HepG2 (cell line): ENCODE measurements at regions not wholly inside any gene's neighbourhood (a gene's known extent, or its start where the extent isn't known, plus 50 kb on each side); places are given as distances from the start of the nearest gene placed in this dataset.

Experiments used
- ATAC-seq: fragments of 200-7000 bp; cut with Tn5 transposase; 3 replicates; pipeline ENCODE4 v1.9.1; 2020; ENCODE audit warnings: mild to moderate bottlenecking, moderate library complexity
- BruUV-seq: library from RNA; stranded (reverse); fragments of 400-500 nt; replicated peaks from 2 replicates; lab custom pipeline; 2021; lab: Mats Ljungman, UMichigan
- CTCF ChIA-PET: fragments of 300-600 bp; formaldehyde crosslinking; extraction: SDS; loops from one replicate; lab custom pipeline; 2021; ENCODE audit warnings: low total read pairs, inconsistent platforms, low intra/inter-chr PET ratio; lab: Yijun Ruan, JAX
- POLR2A ChIA-PET: fragments of 350-600 bp; sonication (Branson Sonifier 250); formaldehyde crosslinking; loops from one replicate; lab custom pipeline; 2020; ENCODE audit warnings: antibody characterized with exemption, inconsistent platforms; lab: Yijun Ruan, JAX
- DNase-seq: peaks from one replicate; pipeline ENCODE4 v3.0.0-alpha.2; 2015; ENCODE audit warnings: low spot score
- FAIRE-seq: peaks from 3 replicates; lab custom pipeline; 2011; peaks lifted over from hg19 to GRCh38; lab: Jason Lieb, UNC
- H2AFZ ChIP-seq: one replicate; pipeline ENCODE4 v1.6.1; 2011; ENCODE audit warnings: low read length, inconsistent platforms
- H3K27ac ChIP-seq: fragments of 300-600 bp; 3 replicates; pipeline ENCODE4 v1.8.0; 2011; ENCODE audit warnings: mixed run types, mild to moderate bottlenecking, mixed read lengths, low read length, inconsistent platforms; ENCODE audit not compliant: insufficient read depth; ENCODE audit errors: extremely low read length
- H3K27me3 ChIP-seq, 2 experiments: fragments of 200-600 bp in 1 of 2; 2 replicates in 1 of 2; 3 replicates in 1 of 2; pipeline versions ENCODE4 v1.6.0 to v1.8.0; 2011; ENCODE audit warnings: low read length in 2 of 2, mild to moderate bottlenecking in 2 of 2, moderate library complexity in 2 of 2, inconsistent platforms in 1 of 2; ENCODE audit not compliant: insufficient read depth in 2 of 2, control insufficient read depth in 1 of 2
- H3K36me3 ChIP-seq, 2 experiments: fragments of 200-600 bp in 1 of 2; replicated peaks in 1 of 2; 2 replicates in 1 of 2; 3 replicates in 1 of 2; pipeline versions ENCODE4 v1.5.1 to v1.8.0; 2011; ENCODE audit warnings: low read length in 2 of 2, inconsistent platforms in 1 of 2; ENCODE audit not compliant: insufficient read depth in 2 of 2, control insufficient read depth in 1 of 2
- H3K4me1 ChIP-seq: 2 replicates; pipeline ENCODE4 v1.5.1; 2012; ENCODE audit warnings: low read length, inconsistent platforms; ENCODE audit not compliant: insufficient read depth
- H3K4me2 ChIP-seq: 2 replicates; pipeline ENCODE4 v1.6.0; 2011; ENCODE audit warnings: low read depth, low read length, inconsistent platforms
- H3K4me3 ChIP-seq, 3 experiments: fragments of 200-600 bp in 1 of 3; sonication (generic), shearing (Covaris generic) in 1 of 3; replicated peaks in 1 of 3; 2 replicates each; pipeline ENCODE4 v1.5.1; 2011 to 2016; ENCODE audit warnings: low read length in 3 of 3, inconsistent platforms in 2 of 3, low read depth in 2 of 3, mild to moderate bottlenecking in 2 of 3, control low read depth in 1 of 3, mixed read lengths in 1 of 3; ENCODE audit not compliant: insufficient read depth in 1 of 3
- H3K79me2 ChIP-seq: one replicate; pipeline ENCODE4 v1.6.1; 2011; ENCODE audit warnings: low read length, inconsistent platforms; ENCODE audit not compliant: insufficient read depth
- H3K9ac ChIP-seq: 2 replicates; pipeline ENCODE4 v1.6.0; 2011; ENCODE audit warnings: mild to moderate bottlenecking, low read depth, low read length, inconsistent platforms; ENCODE audit not compliant: insufficient read depth
- H3K9me3 ChIP-seq: 2 replicates; pipeline ENCODE4 v1.5.1; 2012; ENCODE audit warnings: mild to moderate bottlenecking, low read length
- H4K20me1 ChIP-seq: 2 replicates; pipeline ENCODE4 v1.6.0; 2011; ENCODE audit warnings: inconsistent platforms, mild to moderate bottlenecking, low read length, moderate library complexity; ENCODE audit not compliant: insufficient read depth
- CBX2 ChIP-seq, 2 experiments: fragments of 200-600 bp in 1 of 2; sonication (generic); formaldehyde crosslinking in 1 of 2; IDR thresholded peaks; 2 replicates each; pipeline versions ENCODE4 v1.7.0 to v1.8.1; 2018 to 2022; ENCODE audit warnings: low read depth in 2 of 2, low read length in 1 of 2, mild to moderate bottlenecking in 1 of 2, missing genetic modification reagents in 1 of 2
- ELF4 ChIP-seq: sonication (generic); formaldehyde crosslinking; IDR thresholded peaks from 2 replicates; pipeline ENCODE4 v1.5.0; 2020; ENCODE audit warnings: missing genetic modification reagents, mild to moderate bottlenecking, moderate library complexity, borderline replicate concordance
- NFYB ChIP-seq: sonication (generic); formaldehyde crosslinking; IDR thresholded peaks from 2 replicates; pipeline ENCODE4 v1.4.0; 2020; ENCODE audit warnings: missing genetic modification reagents
- NFYC ChIP-seq: IDR thresholded peaks from 2 replicates; pipeline ENCODE4 v1.6.1; 2016; ENCODE audit warnings: missing genetic modification reagents, missing compliant biosample characterization
- WGBS: methylation state at CpG from one replicate; pipeline ENCODE4 v1.1.6; 2017; ENCODE audit warnings: low lambda C conversion rate; 5-methylcytosine and 5-hydroxymethylcytosine counted together
- in situ Hi-C: cut with HindIII; loops from 2 replicates; pipeline ENCODE4 v1.10.0; 2017; ENCODE audit warnings: low pct_unique_long_range_greater_than_20kb; ENCODE audit not compliant: extremely low pct_ligation_motif_present
- intact Hi-C: fragments of 100-400 bp; cut with micrococcal nuclease; formaldehyde crosslinking; loops from one replicate; pipeline ENCODE4 v1.10.0; 2022; ENCODE audit not compliant: unreplicated experiment
- TF ChIP-seq, protein P1 (sequence below): IDR thresholded peaks from 2 replicates; pipeline ENCODE4 v1.6.1; 2018; ENCODE audit warnings: missing genetic modification reagents, mild to moderate bottlenecking, missing compliant biosample characterization
- TF ChIP-seq, protein P2 (sequence below): sonication (generic); formaldehyde crosslinking; IDR thresholded peaks from 2 replicates; pipeline ENCODE4 v1.4.0; 2020; ENCODE audit warnings: missing genetic modification reagents
- TF ChIP-seq, protein P3 (sequence below): sonication (generic); formaldehyde crosslinking; IDR thresholded peaks from 2 replicates; pipeline ENCODE4 v1.4.0; 2020; ENCODE audit warnings: missing genetic modification reagents
- TF ChIP-seq, protein P4 (sequence below): IDR thresholded peaks from 2 replicates; pipeline ENCODE4 v1.6.1; 2016; ENCODE audit warnings: missing compliant biosample characterization, missing genetic modification reagents, borderline replicate concordance
- TF ChIP-seq, protein P5 (sequence below): sonication (generic); formaldehyde crosslinking; IDR thresholded peaks from 2 replicates; pipeline ENCODE4 v1.4.0; 2020; ENCODE audit warnings: missing genetic modification reagents, mild to moderate bottlenecking, borderline replicate concordance
- TF ChIP-seq, protein P6 (sequence below): sonication (generic); formaldehyde crosslinking; IDR thresholded peaks from 2 replicates; pipeline ENCODE4 v1.8.1; 2023; ENCODE audit warnings: mild to moderate bottlenecking, missing genetic modification reagents

DNA sequence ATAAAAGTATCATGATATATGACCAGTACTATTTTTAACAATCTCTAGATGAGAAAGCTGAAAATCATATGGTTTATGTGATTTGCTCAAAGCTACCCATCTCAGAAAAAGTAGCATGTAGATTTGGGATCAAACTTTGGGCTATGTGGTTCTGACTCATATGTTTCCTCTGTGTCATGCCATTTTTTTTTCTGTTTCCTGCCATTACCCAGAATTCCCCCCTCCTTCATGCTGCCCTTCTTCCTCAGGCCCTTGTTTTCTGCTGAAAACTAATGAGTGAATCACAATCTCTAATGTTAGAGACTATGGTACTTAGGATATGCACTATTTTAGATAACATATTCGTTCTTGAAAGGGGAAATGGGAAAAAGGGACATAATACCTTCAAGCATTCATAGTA, 80.7 kb downstream of the JRKL start:
- BruUV-seq = no TSS peak
- Histone ChIP-seq H3K9me3 (no peaks in the 10 kb centered on the region), H4K20me1 (no peaks in the 10 kb centered on the region), H2AFZ (no peak overlapping the region), H3K27ac (no peak overlapping the region), H3K27me3 (no peaks in the 10 kb centered on the region), H3K36me3 (no peaks in the 10 kb centered on the region), H3K4me3 (no peak overlapping the region), H3K4me2 (no peak overlapping the region), H3K4me1 (no peaks in the 10 kb centered on the region), H3K9ac (no peak overlapping the region), H3K79me2 (no peaks in the 10 kb centered on the region)
- WGBS = 0% methylated on average over 1 of the region's 1 CpG
- TF ChIP-seq ELF4 (CRISPR knock-in tag) = no peak
- no peak for TF ChIP-seq CBX2 (IDR thresholded peaks at IDR 0.05; ENCODE audit: low read depth, low read length)
- no peak for TF ChIP-seq CBX2 (CRISPR knock-in tag; IDR thresholded peaks at IDR 0.05; ENCODE audit: low read depth)
- TF ChIP-seq, protein P1, sequence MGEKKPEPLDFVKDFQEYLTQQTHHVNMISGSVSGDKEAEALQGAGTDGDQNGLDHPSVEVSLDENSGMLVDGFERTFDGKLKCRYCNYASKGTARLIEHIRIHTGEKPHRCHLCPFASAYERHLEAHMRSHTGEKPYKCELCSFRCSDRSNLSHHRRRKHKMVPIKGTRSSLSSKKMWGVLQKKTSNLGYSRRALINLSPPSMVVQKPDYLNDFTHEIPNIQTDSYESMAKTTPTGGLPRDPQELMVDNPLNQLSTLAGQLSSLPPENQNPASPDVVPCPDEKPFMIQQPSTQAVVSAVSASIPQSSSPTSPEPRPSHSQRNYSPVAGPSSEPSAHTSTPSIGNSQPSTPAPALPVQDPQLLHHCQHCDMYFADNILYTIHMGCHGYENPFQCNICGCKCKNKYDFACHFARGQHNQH = no peak
- TF ChIP-seq, protein P2, sequence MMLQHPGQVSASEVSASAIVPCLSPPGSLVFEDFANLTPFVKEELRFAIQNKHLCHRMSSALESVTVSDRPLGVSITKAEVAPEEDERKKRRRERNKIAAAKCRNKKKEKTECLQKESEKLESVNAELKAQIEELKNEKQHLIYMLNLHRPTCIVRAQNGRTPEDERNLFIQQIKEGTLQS (CRISPR knock-in tag) = no peak
- no peak for ATAC-seq
- CTCF ChIA-PET = no interaction called here
- FAIRE-seq = no peak
- intact Hi-C loops = no loop called here
- in situ Hi-C loops = no loop called here
- POLR2A ChIA-PET = no interaction called here
- no peak for DNase-seq

DNA sequence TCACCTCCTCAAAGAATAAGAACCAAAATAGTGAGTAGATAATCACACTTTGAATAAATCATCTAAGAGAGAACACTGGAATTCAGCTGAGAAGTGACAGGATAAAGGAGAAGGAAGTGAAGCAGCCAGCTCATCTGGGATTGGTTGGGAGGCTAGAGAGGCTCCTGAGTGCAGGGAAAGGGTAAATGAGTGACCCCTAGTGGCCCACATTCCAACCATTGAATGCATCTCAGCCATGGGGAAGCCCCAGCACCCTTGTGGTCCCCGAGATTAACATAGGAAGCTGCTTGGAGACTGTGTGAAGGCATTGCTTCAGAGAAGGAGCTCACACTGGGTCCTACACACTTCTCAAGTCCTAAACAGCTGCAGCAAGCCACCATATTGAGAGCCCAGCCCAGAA, 82.3 kb downstream of the JRKL start:
- H3K27ac ChIP-seq = no peak overlapping the region
- FAIRE-seq = no peak
- no peak for DNase-seq
- no TSS peak for BruUV-seq
- H3K9me3 ChIP-seq = no peaks in the 10 kb centered on the region
- H3K27me3 ChIP-seq = no peaks in the 10 kb centered on the region
- no peaks in the 10 kb centered on the region for H3K36me3 ChIP-seq
- ChIA-PET CTCF (no interaction called here), POLR2A (no interaction called here)
- H3K9ac ChIP-seq = no peak overlapping the region
- intact Hi-C loops = no loop called here
- WGBS = no CpG with 5 or more reads among the region's 1 CpG
- no peaks in the 10 kb centered on the region for H3K4me1 ChIP-seq
- no peak overlapping the region for H3K4me2 ChIP-seq
- no peaks in the 10 kb centered on the region for H3K79me2 ChIP-seq
- ATAC-seq = peak; percentile 59; the same call in 2 of the 3 replicates
- H2AFZ ChIP-seq = no peak overlapping the region
- H4K20me1 ChIP-seq = no peaks in the 10 kb centered on the region
- in situ Hi-C loops = no loop called here
- H3K4me3 ChIP-seq = no peak overlapping the region
- TF ChIP-seq, protein P3, sequence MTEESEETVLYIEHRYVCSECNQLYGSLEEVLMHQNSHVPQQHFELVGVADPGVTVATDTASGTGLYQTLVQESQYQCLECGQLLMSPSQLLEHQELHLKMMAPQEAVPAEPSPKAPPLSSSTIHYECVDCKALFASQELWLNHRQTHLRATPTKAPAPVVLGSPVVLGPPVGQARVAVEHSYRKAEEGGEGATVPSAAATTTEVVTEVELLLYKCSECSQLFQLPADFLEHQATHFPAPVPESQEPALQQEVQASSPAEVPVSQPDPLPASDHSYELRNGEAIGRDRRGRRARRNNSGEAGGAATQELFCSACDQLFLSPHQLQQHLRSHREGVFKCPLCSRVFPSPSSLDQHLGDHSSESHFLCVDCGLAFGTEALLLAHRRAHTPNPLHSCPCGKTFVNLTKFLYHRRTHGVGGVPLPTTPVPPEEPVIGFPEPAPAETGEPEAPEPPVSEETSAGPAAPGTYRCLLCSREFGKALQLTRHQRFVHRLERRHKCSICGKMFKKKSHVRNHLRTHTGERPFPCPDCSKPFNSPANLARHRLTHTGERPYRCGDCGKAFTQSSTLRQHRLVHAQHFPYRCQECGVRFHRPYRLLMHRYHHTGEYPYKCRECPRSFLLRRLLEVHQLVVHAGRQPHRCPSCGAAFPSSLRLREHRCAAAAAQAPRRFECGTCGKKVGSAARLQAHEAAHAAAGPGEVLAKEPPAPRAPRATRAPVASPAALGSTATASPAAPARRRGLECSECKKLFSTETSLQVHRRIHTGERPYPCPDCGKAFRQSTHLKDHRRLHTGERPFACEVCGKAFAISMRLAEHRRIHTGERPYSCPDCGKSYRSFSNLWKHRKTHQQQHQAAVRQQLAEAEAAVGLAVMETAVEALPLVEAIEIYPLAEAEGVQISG (CRISPR knock-in tag) = peak; percentile 95
- peak; percentile 38 for TF ChIP-seq NFYB
- TF ChIP-seq, protein P4, sequence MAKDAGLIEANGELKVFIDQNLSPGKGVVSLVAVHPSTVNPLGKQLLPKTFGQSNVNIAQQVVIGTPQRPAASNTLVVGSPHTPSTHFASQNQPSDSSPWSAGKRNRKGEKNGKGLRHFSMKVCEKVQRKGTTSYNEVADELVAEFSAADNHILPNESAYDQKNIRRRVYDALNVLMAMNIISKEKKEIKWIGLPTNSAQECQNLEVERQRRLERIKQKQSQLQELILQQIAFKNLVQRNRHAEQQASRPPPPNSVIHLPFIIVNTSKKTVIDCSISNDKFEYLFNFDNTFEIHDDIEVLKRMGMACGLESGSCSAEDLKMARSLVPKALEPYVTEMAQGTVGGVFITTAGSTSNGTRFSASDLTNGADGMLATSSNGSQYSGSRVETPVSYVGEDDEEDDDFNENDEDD (CRISPR knock-in tag) = no peak
- TF ChIP-seq, protein P5, sequence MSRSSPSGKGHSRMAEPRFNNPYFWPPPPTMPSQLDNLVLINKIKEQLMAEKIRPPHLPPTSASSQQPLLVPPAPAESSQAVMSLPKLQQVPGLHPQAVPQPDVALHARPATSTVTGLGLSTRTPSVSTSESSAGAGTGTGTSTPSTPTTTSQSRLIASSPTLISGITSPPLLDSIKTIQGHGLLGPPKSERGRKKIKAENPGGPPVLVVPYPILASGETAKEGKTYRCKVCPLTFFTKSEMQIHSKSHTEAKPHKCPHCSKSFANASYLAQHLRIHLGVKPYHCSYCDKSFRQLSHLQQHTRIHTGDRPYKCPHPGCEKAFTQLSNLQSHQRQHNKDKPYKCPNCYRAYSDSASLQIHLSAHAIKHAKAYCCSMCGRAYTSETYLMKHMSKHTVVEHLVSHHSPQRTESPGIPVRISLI = no peak
- peak; percentile 55; the same call in 1 of the 2 replicates for TF ChIP-seq NFYC
- TF ChIP-seq, protein P6, sequence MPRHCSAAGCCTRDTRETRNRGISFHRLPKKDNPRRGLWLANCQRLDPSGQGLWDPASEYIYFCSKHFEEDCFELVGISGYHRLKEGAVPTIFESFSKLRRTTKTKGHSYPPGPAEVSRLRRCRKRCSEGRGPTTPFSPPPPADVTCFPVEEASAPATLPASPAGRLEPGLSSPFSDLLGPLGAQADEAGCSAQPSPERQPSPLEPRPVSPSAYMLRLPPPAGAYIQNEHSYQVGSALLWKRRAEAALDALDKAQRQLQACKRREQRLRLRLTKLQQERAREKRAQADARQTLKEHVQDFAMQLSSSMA = no peak
